Neural crest cell (in vitro differentiated cells): ENCODE measurements at regions not wholly inside any gene's neighbourhood (a gene's known extent, or its start where the extent isn't known, plus 50 kb on each side); places are given as distances from the start of the nearest gene placed in this dataset.

Experiments used
- DNase-seq: peaks from one replicate; pipeline ENCODE4 v3.0.0; 2021; ENCODE audit warnings: low read depth, mixed read lengths, low spot score
- H3K27ac Mint-ChIP-seq: one replicate; pipeline ENCODE4 v1.8.0; 2021; ENCODE audit warnings: mild to moderate bottlenecking, mixed read lengths; ENCODE audit not compliant: unreplicated experiment
- H3K27me3 Mint-ChIP-seq: 2 replicates; pipeline ENCODE4 v1.8.0; 2021; ENCODE audit warnings: low read depth, mild to moderate bottlenecking, mixed read lengths
- H3K36me3 Mint-ChIP-seq: 2 replicates; pipeline ENCODE4 v1.8.0; 2021; ENCODE audit warnings: low read depth, mild to moderate bottlenecking, mixed read lengths
- H3K4me1 Mint-ChIP-seq: 2 replicates; pipeline ENCODE4 v1.8.0; 2021; ENCODE audit warnings: mixed read lengths
- H3K4me3 Mint-ChIP-seq: one replicate; pipeline ENCODE4 v1.8.0; 2021; ENCODE audit warnings: mild to moderate bottlenecking, mixed read lengths
- H3K9me3 Mint-ChIP-seq: 2 replicates; pipeline ENCODE4 v1.8.0; 2021; ENCODE audit warnings: mixed read lengths
- CTCF ChIP-seq: fragments of 200-600 bp; sonication (generic); conservative IDR thresholded peaks from 2 replicates; pipeline ENCODE4 v1.5.0; 2021; ENCODE audit warnings: antibody characterized with exemption, mild to moderate bottlenecking

- Mint-ChIP-seq H3K36me3 (no peaks in the 10 kb centered on the region), H3K9me3 (no peaks in the 10 kb centered on the region), H3K27ac (no peak overlapping the region), H3K4me1 (no peaks in the 10 kb centered on the region), H3K4me3 (no peak overlapping the region), H3K27me3 (no peaks in the 10 kb centered on the region)
- TF ChIP-seq CTCF, result no peak
- no peak for DNase-seq
Measured at GRCh38 chr14:87102811-87103378, 890.1 kb downstream of the GALC start.

- H3K4me1 Mint-ChIP-seq, result no peaks in the 10 kb centered on the region
- no peak for TF ChIP-seq CTCF
- no peak overlapping the region for H3K27ac Mint-ChIP-seq
- peaks cover 2% of the 10 kb centered on the region for H3K9me3 Mint-ChIP-seq
- no peak overlapping the region for H3K4me3 Mint-ChIP-seq
- DNase-seq, result no peak
- H3K27me3 Mint-ChIP-seq, result no peaks in the 10 kb centered on the region
- H3K36me3 Mint-ChIP-seq, result peaks cover 2% of the 10 kb centered on the region
Measured at GRCh38 chr14:87097015-87097414, 896.0 kb downstream of the GALC start.

GRCh38 chr14:87094913-87095312, 898.1 kb downstream of the GALC start:
- DNase-seq, result no peak
- peaks cover 2% of the 10 kb centered on the region for H3K36me3 Mint-ChIP-seq
- no peak overlapping the region for H3K27ac Mint-ChIP-seq
- no peaks in the 10 kb centered on the region for H3K27me3 Mint-ChIP-seq
- no peaks in the 10 kb centered on the region for H3K4me1 Mint-ChIP-seq
- no peak overlapping the region for H3K4me3 Mint-ChIP-seq
- no peak for TF ChIP-seq CTCF
- peaks cover 2% of the 10 kb centered on the region for H3K9me3 Mint-ChIP-seq

GRCh38 chr14:87088588-87088987, 904.4 kb downstream of the GALC start:
- Mint-ChIP-seq H3K4me3 (no peak overlapping the region), H3K27ac (no peak overlapping the region), H3K27me3 (no peaks in the 10 kb centered on the region), H3K36me3 (peaks cover 1% of the 10 kb centered on the region), H3K9me3 (peaks cover 1% of the 10 kb centered on the region), H3K4me1 (no peaks in the 10 kb centered on the region)
- no peak for DNase-seq
- TF ChIP-seq CTCF, result no peak

- H3K9me3 Mint-ChIP-seq, result no peaks in the 10 kb centered on the region
- TF ChIP-seq CTCF, result no peak
- no peak overlapping the region for H3K27ac Mint-ChIP-seq
Measured at GRCh38 chr14:87087881-87088280, 905.1 kb downstream of the GALC start.

GRCh38 chr14:87084908-87085307, 908.1 kb downstream of the GALC start:
- Mint-ChIP-seq H3K4me3 (no peak overlapping the region), H3K4me1 (no peaks in the 10 kb centered on the region), H3K27ac (no peak overlapping the region), H3K27me3 (no peaks in the 10 kb centered on the region), H3K9me3 (no peaks in the 10 kb centered on the region), H3K36me3 (no peaks in the 10 kb centered on the region)
- no peak for DNase-seq
- no peak for TF ChIP-seq CTCF

More at GRCh38 chr14:87087881-87088280, 905.1 kb downstream of the GALC start:
- DNase-seq, result no peak
- no peaks in the 10 kb centered on the region for H3K27me3 Mint-ChIP-seq
- H3K4me1 Mint-ChIP-seq, result no peaks in the 10 kb centered on the region
- H3K36me3 Mint-ChIP-seq, result no peaks in the 10 kb centered on the region
- H3K4me3 Mint-ChIP-seq, result no peak overlapping the region
